Activated CD4-positive, alpha-beta T cell treated with anti-CD3 and anti-CD28 coated beads for 4 hours (primary cell): ENCODE measurements at regions not wholly inside any gene's neighbourhood (a gene's known extent, or its start where the extent isn't known, plus 50 kb on each side); places are given as distances from the start of the nearest gene placed in this dataset.
"Not testable (repeated sequence)": the region's sequence is repeated elsewhere in the genome, so short reads cannot be mapped to it uniquely, and the experiment has no call there.

ENCODE experiments used
- DNase-seq, 2 donors: peaks; one replicate each; pipeline ENCODE4 v3.0.0-alpha.2; 2020

GRCh38 chr7:68121655-68122054 lies 1125.0 kb downstream of the TYW1 start:
- no peak for DNase-seq

GRCh38 chr7:68122801-68123200 lies 1126.2 kb downstream of the TYW1 start:
- DNase-seq = no peak

GRCh38 chr7:68125168-68125567 lies 1128.5 kb downstream of the TYW1 start:
- DNase-seq = no peak

- no peak for DNase-seq
Observed at GRCh38 chr7:68133045-68133444, 1136.4 kb downstream of the TYW1 start.

GRCh38 chr7:68143345-68143744 lies 1146.7 kb downstream of the TYW1 start:
- no peak for DNase-seq

GRCh38 chr7:68146983-68147382 lies 1150.3 kb downstream of the TYW1 start:
- no peak for DNase-seq

DNA sequence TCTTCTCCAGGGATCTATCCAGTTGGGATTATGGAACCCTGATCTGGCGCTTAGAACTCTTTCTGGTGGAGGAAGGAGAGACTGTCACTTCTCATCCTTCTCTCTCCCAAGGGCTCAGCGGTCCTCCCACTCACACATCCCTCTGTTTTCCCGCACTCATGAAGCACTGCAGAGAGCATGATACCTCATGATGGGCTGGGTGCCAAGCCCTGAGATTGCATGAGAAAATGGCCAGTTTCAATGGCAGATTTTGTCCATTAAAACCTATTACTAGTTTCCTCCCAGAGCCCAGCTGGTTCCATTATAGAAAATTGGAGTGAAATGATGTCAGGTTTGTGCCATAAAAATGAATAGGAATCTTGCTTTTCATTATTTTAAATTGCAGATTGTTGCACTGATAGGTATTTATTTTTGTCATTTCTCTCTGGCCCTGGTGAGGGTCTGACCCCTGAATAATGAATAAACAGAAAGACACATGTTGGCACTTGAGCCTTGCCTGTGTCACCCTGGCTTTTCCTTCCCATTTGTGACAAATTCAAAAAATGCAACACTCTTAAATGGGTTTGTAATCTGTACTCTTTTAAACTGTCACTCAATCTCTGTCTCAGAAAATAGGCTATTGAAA lies 1151.1 kb downstream of the TYW1 start:
- DNase-seq = no peak

GRCh38 chr7:68148440-68148839 lies 1151.8 kb downstream of the TYW1 start:
- no peak for DNase-seq

DNA sequence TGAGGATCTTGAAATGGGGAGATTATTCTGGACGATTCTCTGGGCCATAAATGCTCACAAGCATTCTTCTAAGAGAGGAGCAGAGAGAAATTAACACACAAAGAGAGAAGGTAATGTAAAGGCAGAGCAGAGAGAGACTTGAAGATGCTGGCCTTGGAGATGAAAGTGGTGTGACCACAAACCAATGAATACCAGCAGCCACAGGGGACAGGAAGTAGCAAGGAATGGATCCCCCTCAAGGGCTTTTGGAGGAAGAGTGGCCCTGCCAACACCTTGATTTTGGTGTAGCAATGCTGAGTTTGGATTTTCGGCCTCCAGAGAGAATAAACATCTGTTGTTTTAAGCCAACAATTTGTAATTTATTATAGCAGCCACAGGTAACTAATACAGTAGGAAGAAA lies 1155.6 kb downstream of the TYW1 start:
- no peak for DNase-seq

DNA sequence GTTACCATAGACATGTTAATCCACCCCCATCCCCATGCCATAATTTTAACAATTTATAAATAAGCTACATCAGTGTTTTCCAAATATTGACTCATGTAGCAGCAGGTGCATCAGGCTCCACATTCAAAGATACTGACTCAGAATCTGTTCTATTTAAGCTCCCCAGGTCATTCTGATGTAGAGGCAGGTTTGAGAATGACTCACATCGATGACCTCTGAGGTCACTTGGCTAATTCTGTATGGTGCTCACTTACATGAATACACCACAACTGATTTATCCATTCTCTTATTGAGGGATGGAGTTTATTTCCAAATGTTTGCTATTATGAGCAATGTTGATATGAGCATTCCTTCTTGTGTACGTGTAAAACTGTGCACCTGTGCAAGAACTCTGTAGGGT lies 1159.0 kb downstream of the TYW1 start:
- no peak for DNase-seq

- no peak for DNase-seq
Observed at GRCh38 chr7:68158686-68159295, 1162.2 kb downstream of the TYW1 start.

GRCh38 chr7:68162712-68163111 lies 1166.1 kb downstream of the TYW1 start:
- DNase-seq = no peak

DNA sequence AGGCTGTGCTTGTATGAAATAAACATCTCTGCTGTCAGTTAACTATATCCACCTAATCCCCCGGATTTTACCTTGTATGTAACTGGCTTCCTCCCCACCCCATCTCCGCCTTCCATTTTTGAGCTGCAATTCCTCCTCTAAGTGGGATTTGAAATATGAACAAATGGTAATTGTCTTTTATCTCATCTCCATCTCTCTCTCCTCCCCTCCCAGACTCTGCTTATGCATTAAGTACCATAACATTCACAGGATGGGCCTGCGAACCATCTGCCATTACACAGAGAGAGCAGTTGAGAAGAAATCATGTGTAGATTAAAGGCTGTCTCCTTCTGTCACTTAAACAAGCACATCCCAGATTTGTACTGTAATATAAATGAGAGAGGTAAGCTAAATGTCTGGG lies 1169.9 kb downstream of the TYW1 start:
- DNase-seq = no peak

- no peak for DNase-seq
Observed at GRCh38 chr7:68173513-68173912, 1176.9 kb downstream of the TYW1 start.

- no peak for DNase-seq
Observed at GRCh38 chr7:68176974-68177373, 1180.3 kb downstream of the TYW1 start.

DNA sequence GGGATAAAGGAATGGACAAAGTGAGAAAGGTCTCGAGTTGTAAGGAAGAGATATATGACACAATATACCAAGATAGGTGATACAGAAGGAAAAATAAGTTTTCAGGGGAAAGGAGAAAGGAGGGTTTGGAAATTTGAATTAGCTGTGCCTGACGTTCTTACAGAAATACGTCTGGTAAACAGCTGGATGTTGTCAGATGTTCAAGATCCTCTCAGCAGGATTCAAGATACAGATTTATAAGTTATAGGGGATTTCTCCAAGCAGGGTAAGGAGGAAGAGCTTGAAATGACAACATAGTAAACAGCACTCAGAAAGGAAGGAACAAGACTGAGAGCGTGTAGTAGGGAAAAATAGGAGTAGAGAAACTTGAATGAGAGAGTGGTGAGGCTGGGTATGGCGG lies 1184.1 kb downstream of the TYW1 start:
- DNase-seq = no peak

DNA sequence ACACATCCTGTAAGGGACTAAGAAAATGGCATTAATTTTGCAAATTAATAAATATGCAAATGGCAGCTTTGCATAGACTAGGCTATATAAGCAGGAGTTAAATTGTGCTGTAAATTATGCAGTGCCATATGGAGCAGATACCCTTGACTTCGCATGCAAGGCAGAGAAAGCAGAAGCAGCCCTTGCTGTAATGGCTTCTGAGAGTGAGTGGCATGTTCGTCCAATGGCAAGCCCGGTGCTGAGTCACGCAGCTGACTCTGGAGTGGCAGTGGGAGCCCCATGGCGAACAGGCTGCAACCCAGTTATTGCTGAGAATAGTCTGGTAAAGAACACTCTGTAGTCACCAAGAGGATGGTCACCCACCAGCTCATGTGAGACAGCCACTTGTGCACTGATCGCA lies 1186.5 kb downstream of the TYW1 start:
- no peak for DNase-seq

GRCh38 chr7:68185631-68186456 lies 1189.2 kb downstream of the TYW1 start:
- no peak for DNase-seq

DNA sequence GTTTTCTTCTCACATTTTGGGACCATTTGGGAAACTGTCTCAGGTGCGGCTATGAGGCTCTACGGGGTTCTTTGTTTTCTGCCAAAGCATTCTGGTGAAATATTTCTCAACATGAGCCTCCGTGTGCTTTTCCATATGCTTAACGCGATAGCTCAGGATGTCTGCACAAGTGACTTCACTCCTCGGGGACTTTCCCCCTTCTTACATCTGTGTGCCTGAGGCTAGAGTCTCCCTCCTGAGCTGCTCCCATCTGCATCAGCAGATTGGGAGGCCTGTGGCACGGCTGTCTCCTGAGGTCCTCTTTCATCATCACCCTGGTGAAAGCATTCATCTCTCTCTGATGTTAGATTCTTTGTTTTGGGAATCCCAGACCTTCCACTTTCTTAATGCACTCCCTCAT lies 1190.9 kb downstream of the TYW1 start:
- no peak for DNase-seq

DNA sequence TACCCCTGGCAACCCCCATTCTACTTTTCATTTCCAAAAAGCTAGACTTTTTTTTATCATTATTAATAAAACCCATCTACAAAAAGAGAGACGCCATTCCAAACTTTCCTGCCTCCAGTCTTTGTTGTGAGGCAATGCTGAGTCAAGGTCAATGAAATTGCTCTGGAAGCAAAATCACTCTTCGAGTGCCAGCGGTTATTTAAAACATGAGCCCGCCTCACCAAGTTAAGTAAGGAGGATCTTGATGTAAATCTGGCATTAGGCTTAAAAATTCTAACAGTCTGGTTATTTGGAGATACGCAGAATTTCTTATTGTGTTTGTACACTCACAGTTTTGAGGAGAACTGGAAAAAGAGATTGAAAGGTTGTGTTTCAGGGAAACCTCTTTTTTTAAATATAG lies 1196.3 kb downstream of the TYW1 start:
- no peak for DNase-seq

DNA sequence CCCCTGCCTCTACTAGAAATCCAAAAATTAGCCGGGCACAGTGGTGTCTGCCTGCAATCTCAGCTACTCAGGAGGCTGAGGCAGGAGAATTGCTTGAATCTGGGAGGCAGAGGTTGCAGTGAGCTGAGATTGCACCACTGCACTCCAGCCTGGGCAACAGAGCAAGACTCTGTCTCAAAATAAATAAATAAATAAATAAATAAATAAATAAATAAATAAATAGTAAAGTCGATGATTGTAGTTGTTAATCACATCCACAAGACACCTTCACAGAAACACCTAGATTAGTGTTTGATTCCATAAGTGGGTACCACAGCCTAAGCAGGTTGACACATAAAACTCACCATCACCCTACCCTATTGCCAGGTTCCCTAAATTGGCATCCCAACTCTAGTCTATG lies 1199.0 kb downstream of the TYW1 start:
- DNase-seq = not testable (repeated sequence)

GRCh38 chr7:68200051-68200670 lies 1203.5 kb downstream of the TYW1 start:
- no peak for DNase-seq

- DNase-seq = no peak
Observed at GRCh38 chr7:68203251-68203650, 1206.6 kb downstream of the TYW1 start.

- DNase-seq = no peak
Observed at GRCh38 chr7:68205826-68206225, 1209.2 kb downstream of the TYW1 start.
